IPS DF 6.9 (cell line): ENCODE measurements at regions not wholly inside any gene's neighbourhood (a gene's known extent, or its start where the extent isn't known, plus 50 kb on each side); places are given as distances from the start of the nearest gene placed in this dataset.

Experiments used
- DNase-seq: peaks from one replicate; pipeline ENCODE4 v3.0.0-alpha.2; 2013; ENCODE audit warnings: low read depth, low spot score
- H3K27ac ChIP-seq: one replicate; pipeline ENCODE4 v1.5.1; 2013; ENCODE audit warnings: low read length, control low read depth
- H3K27me3 ChIP-seq: 2 replicates; pipeline ENCODE4 v1.6.1; 2013; ENCODE audit warnings: mild to moderate bottlenecking, low read length; ENCODE audit not compliant: control insufficient read depth, insufficient read depth
- H3K36me3 ChIP-seq: 2 replicates; pipeline ENCODE4 v1.6.1; 2013; ENCODE audit warnings: low read length; ENCODE audit not compliant: control insufficient read depth, insufficient read depth
- H3K4me1 ChIP-seq: 2 replicates; pipeline ENCODE4 v1.6.1; 2013; ENCODE audit warnings: low read length; ENCODE audit not compliant: control insufficient read depth, insufficient read depth
- H3K4me3 ChIP-seq: 2 replicates; pipeline ENCODE4 v1.5.1; 2013; ENCODE audit warnings: mild to moderate bottlenecking, low read length
- H3K9me3 ChIP-seq: 2 replicates; pipeline ENCODE4 v1.6.1; 2013; ENCODE audit warnings: low read length, inconsistent platforms; ENCODE audit not compliant: control insufficient read depth, insufficient read depth
- WGBS: extraction: QIAGEN DNeasy Blood & Tissue Kit; methylation state at CpG from one replicate; pipeline ENCODE4 v1.1.7; 2013; ENCODE audit warnings: mixed read lengths, missing lambda C conversion rate; ENCODE audit not compliant: insufficient read length, insufficient coverage; 5-methylcytosine and 5-hydroxymethylcytosine counted together

- Histone ChIP-seq H3K27ac (no peak overlapping the region), H3K27me3 (no peaks in the 10 kb centered on the region), H3K4me3 (no peak overlapping the region), H3K4me1 (no peaks in the 10 kb centered on the region), H3K36me3 (no peaks in the 10 kb centered on the region), H3K9me3 (no peaks in the 10 kb centered on the region)
- WGBS = no CpG with 5 or more reads among the region's 2 CpGs
- no peak for DNase-seq
Observed at GRCh38 chr5:39674209-39675082, 249.7 kb upstream of the DAB2 start.

- Histone ChIP-seq H3K4me3 (no peak overlapping the region), H3K27ac (no peak overlapping the region), H3K27me3 (no peaks in the 10 kb centered on the region), H3K4me1 (no peaks in the 10 kb centered on the region), H3K9me3 (no peaks in the 10 kb centered on the region), H3K36me3 (no peaks in the 10 kb centered on the region)
- no CpG with 5 or more reads among the region's 1 CpG for WGBS
- DNase-seq = no peak
Observed at GRCh38 chr5:39671561-39671961, 246.8 kb upstream of the DAB2 start.

GRCh38 chr5:39670955-39671354 lies 246.2 kb upstream of the DAB2 start:
- Histone ChIP-seq H3K4me1 (no peaks in the 10 kb centered on the region), H3K27ac (no peak overlapping the region), H3K27me3 (no peaks in the 10 kb centered on the region), H3K9me3 (no peaks in the 10 kb centered on the region), H3K36me3 (no peaks in the 10 kb centered on the region), H3K4me3 (no peak overlapping the region)
- no peak for DNase-seq

GRCh38 chr5:39670391-39670790 lies 245.6 kb upstream of the DAB2 start:
- no peak for DNase-seq
- Histone ChIP-seq H3K4me1 (no peaks in the 10 kb centered on the region), H3K36me3 (no peaks in the 10 kb centered on the region; the same call in 1 of the 2 replicates), H3K9me3 (no peaks in the 10 kb centered on the region), H3K27me3 (no peaks in the 10 kb centered on the region), H3K4me3 (no peak overlapping the region), H3K27ac (no peak overlapping the region)
- WGBS = no CpG with 5 or more reads among the region's 6 CpGs

- Histone ChIP-seq H3K4me1 (no peaks in the 10 kb centered on the region), H3K27me3 (no peaks in the 10 kb centered on the region), H3K36me3 (no peaks in the 10 kb centered on the region; the same call in 1 of the 2 replicates), H3K4me3 (no peak overlapping the region), H3K9me3 (no peaks in the 10 kb centered on the region), H3K27ac (no peak overlapping the region)
- no peak for DNase-seq
- WGBS = no CpG with 5 or more reads among the region's 3 CpGs
Observed at GRCh38 chr5:39668980-39669379, 244.2 kb upstream of the DAB2 start.

GRCh38 chr5:39665328-39665727 lies 240.5 kb upstream of the DAB2 start:
- Histone ChIP-seq H3K9me3 (no peaks in the 10 kb centered on the region), H3K27ac (no peak overlapping the region), H3K36me3 (no peaks in the 10 kb centered on the region; the same call in 1 of the 2 replicates), H3K27me3 (no peaks in the 10 kb centered on the region), H3K4me3 (no peak overlapping the region), H3K4me1 (no peaks in the 10 kb centered on the region)
- no peak for DNase-seq
- no CpG with 5 or more reads among the region's 23 CpGs for WGBS

- no peaks in the 10 kb centered on the region for H3K4me1 ChIP-seq
- DNase-seq = no peak
- H3K27ac ChIP-seq = no peak overlapping the region
- no peaks in the 10 kb centered on the region for H3K27me3 ChIP-seq
- H3K9me3 ChIP-seq = no peaks in the 10 kb centered on the region
- no peak overlapping the region for H3K4me3 ChIP-seq
- no peaks in the 10 kb centered on the region; the same call in 1 of the 2 replicates for H3K36me3 ChIP-seq
- WGBS = no CpG with 5 or more reads among the region's 3 CpGs
Observed at GRCh38 chr5:39662945-39663344, 238.2 kb upstream of the DAB2 start.

- H3K4me3 ChIP-seq = no peak overlapping the region
- no peak overlapping the region for H3K27ac ChIP-seq
- no peaks in the 10 kb centered on the region; the same call in 1 of the 2 replicates for H3K36me3 ChIP-seq
- no peak for DNase-seq
- H3K9me3 ChIP-seq = no peaks in the 10 kb centered on the region
- no peaks in the 10 kb centered on the region for H3K4me1 ChIP-seq
- H3K27me3 ChIP-seq = no peaks in the 10 kb centered on the region
Observed at GRCh38 chr5:39661026-39661779, 236.4 kb upstream of the DAB2 start.

- Histone ChIP-seq H3K4me1 (no peaks in the 10 kb centered on the region), H3K36me3 (no peaks in the 10 kb centered on the region), H3K4me3 (no peak overlapping the region), H3K27me3 (no peaks in the 10 kb centered on the region), H3K27ac (no peak overlapping the region), H3K9me3 (no peaks in the 10 kb centered on the region)
- WGBS = no CpG with 5 or more reads among the region's 1 CpG
- DNase-seq = no peak
Observed at GRCh38 chr5:39660020-39660419, 235.2 kb upstream of the DAB2 start.

- Histone ChIP-seq H3K9me3 (no peaks in the 10 kb centered on the region), H3K27me3 (no peaks in the 10 kb centered on the region), H3K4me1 (no peaks in the 10 kb centered on the region), H3K4me3 (no peak overlapping the region), H3K27ac (no peak overlapping the region), H3K36me3 (no peaks in the 10 kb centered on the region)
- no CpG with 5 or more reads among the region's 4 CpGs for WGBS
- no peak for DNase-seq
Observed at GRCh38 chr5:39658866-39659265, 234.1 kb upstream of the DAB2 start.
